OCI-LY3 (cell line): ENCODE measurements at regions not wholly inside any gene's neighbourhood (a gene's known extent, or its start where the extent isn't known, plus 50 kb on each side); places are given as distances from the start of the nearest gene placed in this dataset.

ENCODE experiments used
- EZH2phosphoT487 ChIP-seq: fragments of 200-600 bp; shearing (Covaris generic); IDR thresholded peaks from 2 replicates; pipeline ENCODE4 v1.6.1; 2018; ENCODE audit warnings: antibody characterized with exemption, mixed run types, low read depth
- TF ChIP-seq, protein P1 (sequence below): fragments of 200-600, 300-600 bp; sonication (generic); IDR thresholded peaks from 2 replicates; pipeline ENCODE4 v1.5.1; 2014; ENCODE audit warnings: antibody characterized with exemption, low read length, low read depth

DNA sequence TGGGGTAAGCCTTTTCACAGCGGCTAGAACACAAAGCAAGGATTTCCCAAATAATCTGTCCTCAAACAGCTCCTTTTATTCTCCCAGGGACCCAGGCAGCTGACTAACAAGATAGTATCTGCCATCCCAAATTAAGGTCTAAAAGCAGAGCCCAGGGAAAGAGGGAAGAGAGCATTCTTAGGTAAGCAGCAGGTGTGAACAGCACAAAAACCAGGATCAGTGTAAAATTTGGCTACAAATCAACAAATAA is 79.9 kb downstream of the RBMXL2 start:
- TF ChIP-seq, protein P1, sequence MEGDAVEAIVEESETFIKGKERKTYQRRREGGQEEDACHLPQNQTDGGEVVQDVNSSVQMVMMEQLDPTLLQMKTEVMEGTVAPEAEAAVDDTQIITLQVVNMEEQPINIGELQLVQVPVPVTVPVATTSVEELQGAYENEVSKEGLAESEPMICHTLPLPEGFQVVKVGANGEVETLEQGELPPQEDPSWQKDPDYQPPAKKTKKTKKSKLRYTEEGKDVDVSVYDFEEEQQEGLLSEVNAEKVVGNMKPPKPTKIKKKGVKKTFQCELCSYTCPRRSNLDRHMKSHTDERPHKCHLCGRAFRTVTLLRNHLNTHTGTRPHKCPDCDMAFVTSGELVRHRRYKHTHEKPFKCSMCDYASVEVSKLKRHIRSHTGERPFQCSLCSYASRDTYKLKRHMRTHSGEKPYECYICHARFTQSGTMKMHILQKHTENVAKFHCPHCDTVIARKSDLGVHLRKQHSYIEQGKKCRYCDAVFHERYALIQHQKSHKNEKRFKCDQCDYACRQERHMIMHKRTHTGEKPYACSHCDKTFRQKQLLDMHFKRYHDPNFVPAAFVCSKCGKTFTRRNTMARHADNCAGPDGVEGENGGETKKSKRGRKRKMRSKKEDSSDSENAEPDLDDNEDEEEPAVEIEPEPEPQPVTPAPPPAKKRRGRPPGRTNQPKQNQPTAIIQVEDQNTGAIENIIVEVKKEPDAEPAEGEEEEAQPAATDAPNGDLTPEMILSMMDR = no peak
- no peak for TF ChIP-seq EZH2phosphoT487
